ENCODE measurements at regions not wholly inside any gene's neighbourhood (a gene's known extent, or its start where the extent isn't known, plus 50 kb on each side); places are given as distances from the start of the nearest gene placed in this dataset.

DNA sequence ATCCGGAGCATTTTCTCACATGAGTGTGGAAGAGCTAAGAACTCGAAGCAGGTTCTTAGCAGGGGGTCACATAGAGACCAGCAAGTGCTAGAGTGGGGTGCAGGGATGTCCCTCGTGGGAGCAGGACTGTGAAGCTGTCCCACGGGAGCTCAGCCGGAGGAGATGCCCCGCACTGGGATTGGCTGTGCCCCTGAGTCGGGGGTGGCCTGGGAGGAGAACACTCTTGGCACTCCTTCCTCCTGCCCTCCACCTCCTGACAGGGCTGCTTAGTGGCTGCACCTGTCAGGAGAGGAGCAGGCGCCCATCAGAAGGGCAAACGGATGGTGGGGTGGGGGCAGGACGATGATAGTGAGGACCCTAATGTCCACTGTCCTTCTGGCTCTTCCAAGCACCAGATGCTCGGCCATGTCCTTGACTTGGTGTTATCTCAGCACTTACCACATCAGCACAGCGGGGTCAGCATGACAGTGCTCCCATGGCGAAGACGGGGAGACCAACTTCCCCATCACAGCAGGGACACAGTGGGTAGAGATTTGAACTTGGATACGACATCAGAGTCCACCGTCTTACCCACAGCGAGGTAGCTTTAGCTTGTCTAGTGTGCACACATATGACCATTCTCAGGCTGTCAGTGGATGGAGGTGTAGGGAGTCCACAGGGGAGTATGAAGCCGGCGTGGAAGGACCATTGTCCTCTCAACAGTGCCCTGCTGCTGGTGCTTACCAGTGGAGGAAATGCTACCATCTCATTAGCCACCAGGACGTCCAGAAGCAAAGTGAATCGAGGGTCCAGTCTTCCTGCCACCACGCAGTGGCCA is 142.5 kb upstream of the SHH start:
- no peak for TF ChIP-seq CTCF (conservative IDR thresholded peaks at IDR 0.05; ENCODE audit: low read depth, low read length)
- no peak for TF ChIP-seq EZH2 (IDR thresholded peaks at IDR 0.05; ENCODE audit: borderline replicate concordance, low read depth, low read length, poor library complexity, severe bottlenecking)
